SIG-M5 treated with dmso at 0.1 percent for 504 hours (cell line): ENCODE measurements at regions not wholly inside any gene's neighbourhood (a gene's known extent, or its start where the extent isn't known, plus 50 kb on each side); places are given as distances from the start of the nearest gene placed in this dataset.
"Not testable (repeated sequence)": the region's sequence is repeated elsewhere in the genome, so short reads cannot be mapped to it uniquely, and the experiment has no call there.

ENCODE experiments used
- DNase-seq: peaks from one replicate; lab custom pipeline; 2025; ENCODE audit not compliant: unreplicated experiment; lab: John Stamatoyannopoulos, UW

GRCh38 chr6:101011186-101011585 lies 130.1 kb upstream of the ASCC3 start:
- no peak for DNase-seq

DNA sequence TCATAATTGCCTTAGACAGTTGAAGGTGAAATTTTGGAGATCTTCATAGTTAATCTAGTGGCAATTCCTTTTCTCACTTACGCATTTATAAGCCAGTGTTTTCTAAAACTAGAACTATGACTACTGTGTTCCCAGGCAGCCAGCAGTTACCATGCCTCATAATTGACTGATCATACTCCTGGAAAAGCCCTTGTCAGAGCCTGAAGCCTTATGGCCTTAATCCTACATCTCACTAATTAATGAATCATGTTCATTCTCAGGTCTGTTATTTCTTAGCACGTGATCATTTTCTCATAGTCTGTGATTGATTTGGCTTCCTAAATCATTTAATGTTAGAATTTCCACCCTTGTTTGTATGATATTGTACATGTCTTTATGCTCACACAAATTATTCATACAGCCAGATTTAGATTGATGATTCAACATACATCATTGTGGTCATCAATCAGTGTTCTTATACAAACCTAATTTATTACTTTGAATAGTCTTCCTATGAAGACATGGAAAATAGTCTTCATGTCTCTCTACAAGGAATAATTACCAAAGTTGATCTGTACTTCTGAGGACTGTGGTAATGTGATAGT lies 132.6 kb upstream of the ASCC3 start:
- DNase-seq, result no peak

DNA sequence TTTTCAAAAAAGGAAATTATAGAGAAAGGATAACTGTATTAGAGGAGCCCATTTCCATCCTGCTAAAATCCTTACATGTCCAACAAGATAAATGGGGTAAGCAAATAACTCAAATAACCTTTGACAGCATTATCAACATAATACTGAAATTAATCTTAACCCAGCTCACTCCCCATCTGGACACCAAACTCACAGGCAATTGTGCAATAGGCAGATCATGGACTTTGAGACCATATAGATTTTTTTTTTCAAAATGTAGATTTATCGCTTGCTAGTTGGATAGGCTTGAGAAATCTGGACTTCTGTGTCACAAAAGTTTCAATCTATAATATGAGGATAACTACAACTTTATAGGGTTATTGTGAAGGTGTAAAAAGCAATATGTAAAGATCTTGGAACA lies 134.4 kb upstream of the ASCC3 start:
- no peak for DNase-seq

DNA sequence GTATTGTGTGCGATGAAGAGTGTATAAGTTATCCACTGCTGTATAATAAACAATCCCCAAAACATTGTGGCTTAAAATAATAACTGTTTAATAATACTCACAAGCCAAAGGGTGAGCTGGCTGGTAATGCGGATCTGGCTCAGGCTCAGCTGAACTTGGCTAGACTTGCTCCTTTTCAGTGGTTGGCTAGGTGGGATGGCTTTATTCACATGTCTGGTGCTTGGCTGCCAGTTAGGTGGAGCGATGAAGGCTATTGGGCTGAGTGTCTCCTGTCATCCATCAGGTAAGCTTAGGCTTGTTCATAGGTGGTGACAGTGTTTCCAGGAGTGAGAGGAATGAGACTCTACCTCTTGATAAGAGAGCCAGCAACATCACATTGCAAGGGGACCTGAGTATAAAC lies 135.0 kb upstream of the ASCC3 start:
- no peak for DNase-seq

GRCh38 chr6:101018157-101018556 lies 137.0 kb upstream of the ASCC3 start:
- DNase-seq, result no peak

- no peak for DNase-seq
Observed at GRCh38 chr6:101021504-101021903, 140.4 kb upstream of the ASCC3 start.

- DNase-seq, result no peak
Observed at GRCh38 chr6:101042966-101043365, 161.8 kb upstream of the ASCC3 start.

GRCh38 chr6:101058296-101058695 lies 177.2 kb upstream of the ASCC3 start:
- DNase-seq, result no peak

- no peak for DNase-seq
Observed at GRCh38 chr6:101066481-101066880, 185.4 kb upstream of the ASCC3 start.

- DNase-seq, result no peak
Observed at GRCh38 chr6:101069191-101069795, 188.2 kb upstream of the ASCC3 start.

DNA sequence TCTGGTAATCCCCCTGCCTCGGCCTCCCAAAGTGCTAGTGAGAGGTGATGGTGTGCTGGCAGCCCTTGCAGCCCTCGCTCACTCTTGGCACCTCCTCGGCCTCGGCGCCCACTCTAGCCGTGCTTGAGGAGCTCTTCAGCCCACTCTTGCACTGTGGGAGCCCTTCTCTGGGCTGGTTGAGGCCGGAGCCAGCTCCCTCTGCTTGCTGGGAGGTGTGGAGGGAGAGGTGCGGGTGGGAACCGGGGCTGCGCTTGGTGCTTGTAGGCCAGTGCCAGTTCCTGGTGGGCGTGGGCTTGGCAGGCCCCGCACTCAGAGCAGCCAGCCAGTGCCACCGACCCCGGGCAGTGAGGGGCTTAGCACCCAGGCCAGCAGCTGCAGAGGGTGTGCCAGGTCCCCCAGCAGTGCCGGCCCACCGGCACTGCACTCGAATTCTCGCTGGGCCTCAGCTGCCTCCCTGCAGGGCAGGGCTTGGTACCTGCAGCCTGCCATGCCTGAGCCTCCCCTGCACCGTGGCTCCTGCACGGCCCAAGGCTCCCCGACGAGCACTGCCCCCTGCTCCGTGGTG lies 189.0 kb upstream of the ASCC3 start:
- no peak for DNase-seq

DNA sequence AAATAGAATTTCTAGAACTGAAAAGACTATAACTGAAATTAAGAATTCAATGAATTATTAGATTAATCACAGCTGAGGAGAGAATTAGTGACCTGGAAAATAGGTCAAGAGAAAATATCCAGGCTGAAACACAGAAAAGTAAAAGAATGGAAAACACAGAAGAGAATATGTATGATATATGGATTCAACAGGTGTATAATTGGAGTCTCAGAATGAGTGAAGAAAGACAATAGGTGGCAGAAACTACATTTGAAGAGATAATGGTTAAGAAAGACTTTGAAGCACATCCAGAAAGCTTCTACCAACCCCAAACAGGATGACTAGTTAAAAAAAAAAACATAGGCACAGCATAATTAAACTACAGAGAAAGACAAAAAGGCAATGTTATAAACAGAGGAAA lies 196.2 kb upstream of the ASCC3 start:
- DNase-seq, result no peak

GRCh38 chr6:101079696-101080270 lies 198.7 kb upstream of the ASCC3 start:
- DNase-seq, result no peak

- no peak for DNase-seq
Observed at GRCh38 chr6:101080597-101080996, 199.5 kb upstream of the ASCC3 start.

DNA sequence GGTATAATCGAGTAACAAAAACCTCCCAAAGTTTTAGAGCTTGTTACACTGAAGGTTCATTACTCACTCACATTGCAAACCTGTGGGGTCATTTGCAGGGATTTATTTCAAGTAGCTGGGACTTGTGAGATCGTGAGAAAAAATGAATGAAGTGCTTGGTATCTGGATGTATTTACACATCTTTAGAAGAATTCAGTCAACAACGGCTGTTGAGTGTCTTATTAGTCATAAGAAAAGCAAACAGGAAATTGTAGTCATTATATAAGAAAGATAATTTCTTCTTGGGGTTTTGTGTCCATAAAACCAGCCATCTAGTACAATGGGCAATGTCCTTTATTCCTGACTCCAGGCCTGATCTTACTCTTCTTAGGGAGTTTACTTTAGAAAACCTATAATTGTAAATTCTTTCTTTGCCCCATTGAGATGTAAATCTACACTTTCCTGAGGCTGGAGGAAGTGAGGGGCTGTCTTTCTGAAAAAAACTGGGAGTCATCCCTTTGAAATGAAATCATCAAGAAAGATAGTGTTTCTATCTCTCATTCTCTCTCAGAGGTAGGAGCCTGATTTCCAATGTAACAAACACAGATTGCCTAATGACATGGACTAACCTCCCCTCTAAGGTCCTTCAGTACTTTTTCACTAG lies 202.5 kb upstream of the ASCC3 start:
- peak; percentile 10 for DNase-seq

DNA sequence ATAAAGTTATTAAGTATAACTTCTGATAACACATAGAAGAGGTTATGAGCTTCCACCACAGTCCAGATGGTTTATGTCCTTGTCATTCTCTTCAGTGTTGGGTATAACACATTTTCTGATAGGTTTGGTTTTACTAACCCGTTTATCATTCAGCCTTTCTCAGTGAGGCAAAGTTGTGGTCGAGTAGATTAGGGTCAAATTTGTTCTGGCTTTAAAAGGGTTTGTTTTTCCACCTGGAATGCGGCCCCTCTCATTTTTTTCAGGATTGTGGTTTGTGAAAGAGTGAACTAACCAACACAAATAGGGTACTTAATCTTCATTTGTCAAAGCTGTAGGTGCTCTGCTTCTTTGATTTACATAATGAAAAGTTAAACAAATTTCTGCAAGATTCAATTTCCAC lies 204.2 kb upstream of the ASCC3 start:
- DNase-seq, result no peak

GRCh38 chr6:101086473-101086872 lies 205.3 kb upstream of the ASCC3 start:
- DNase-seq, result no peak

- DNase-seq, result no peak
Observed at GRCh38 chr6:101088594-101088993, 207.5 kb upstream of the ASCC3 start.

GRCh38 chr6:101089640-101090039 lies 208.5 kb upstream of the ASCC3 start:
- DNase-seq, result no peak

DNA sequence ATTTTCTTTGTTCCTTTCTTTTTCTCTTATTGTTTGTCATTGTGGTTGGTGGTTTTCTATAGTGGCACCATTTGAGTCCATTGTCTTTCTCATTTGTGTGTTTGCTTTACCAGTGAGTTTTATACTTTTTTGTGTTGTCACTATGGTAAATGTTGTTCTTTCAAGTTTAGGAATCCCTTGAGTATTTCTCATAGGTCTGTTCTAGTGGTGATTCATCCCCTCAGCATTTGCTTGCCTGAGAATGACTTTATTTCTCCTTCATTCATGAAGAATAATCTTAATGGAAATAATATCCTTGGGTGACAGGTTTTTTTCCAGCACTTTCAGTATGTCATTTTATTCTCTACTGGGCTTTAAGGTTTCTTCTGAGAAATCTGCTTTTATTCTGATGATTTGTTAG lies 209.2 kb upstream of the ASCC3 start:
- DNase-seq, result no peak

DNA sequence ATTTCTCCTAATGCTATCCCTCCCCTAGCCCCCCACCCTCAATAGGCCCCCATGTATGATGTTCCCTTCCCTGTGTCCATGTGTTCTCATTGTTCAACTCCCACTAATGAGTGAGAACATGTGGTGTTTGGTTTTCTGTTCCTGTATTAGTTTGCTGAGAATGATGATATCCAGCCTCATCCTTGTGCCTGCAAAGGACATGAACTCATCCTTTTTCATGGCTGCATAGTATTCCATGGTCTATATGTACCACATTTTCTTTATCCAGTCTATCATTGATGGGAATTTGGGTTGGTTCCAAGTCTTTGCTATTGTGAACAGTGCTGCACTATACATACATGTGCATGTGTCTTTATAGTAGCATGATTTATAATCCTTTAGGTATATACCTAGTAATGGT lies 217.5 kb upstream of the ASCC3 start:
- DNase-seq, result not testable (repeated sequence)

GRCh38 chr6:101102702-101103101 lies 221.6 kb upstream of the ASCC3 start:
- DNase-seq, result no peak
